ENCODE measurements at regions not wholly inside any gene's neighbourhood (a gene's known extent, or its start where the extent isn't known, plus 50 kb on each side); places are given as distances from the start of the nearest gene placed in this dataset.

DNA sequence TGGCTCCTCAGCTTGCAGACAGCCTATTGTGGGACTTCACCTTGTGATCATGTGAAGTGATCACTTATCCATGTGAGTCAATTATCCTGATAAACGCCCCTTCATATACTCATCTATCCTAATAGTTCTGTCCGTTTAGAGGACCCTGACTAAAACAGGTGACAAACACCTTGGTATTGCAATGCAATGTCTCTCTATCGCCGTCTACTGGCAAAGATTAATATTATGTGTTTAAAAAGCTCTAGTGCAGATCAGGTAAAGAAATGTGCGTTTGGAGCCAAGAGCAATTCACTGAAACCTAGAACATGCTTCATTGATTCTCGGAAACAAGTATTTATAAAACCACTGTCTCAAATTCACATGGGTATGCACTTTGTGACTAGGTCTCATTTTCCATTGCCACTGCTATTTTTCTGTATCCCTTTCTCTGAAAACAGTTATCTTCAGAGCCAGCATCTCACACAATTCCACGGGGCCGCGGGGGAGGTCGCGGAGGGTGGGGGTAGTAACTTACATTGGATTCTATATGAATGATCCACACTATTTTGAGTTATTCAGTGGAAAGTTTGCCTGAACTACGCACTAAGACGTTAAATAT, 554.6 kb upstream of the NCAM2 start:
- 72% methylated on average over 13 of the region's 13 CpGs for WGBS
- H3K4me3 ChIP-seq = no peak overlapping the region
- H3K27ac ChIP-seq = no peak overlapping the region
- H3K9me3 ChIP-seq = no peaks in the 10 kb centered on the region
- no peaks in the 10 kb centered on the region for H3K4me1 ChIP-seq
- no peaks in the 10 kb centered on the region for H3K36me3 ChIP-seq
- TF ChIP-seq CTCF (IDR thresholded peaks at IDR 0.05) (no peak), POLR2AphosphoS5 (IDR thresholded peaks at IDR 0.05) (no peak), POLR2A (IDR thresholded peaks at IDR 0.05) (no peak), EP300 (IDR thresholded peaks at IDR 0.05) (no peak)
- DNase-seq (ENCODE audit: low spot score in 2 of 2) = no peak
- no peaks in the 10 kb centered on the region for H3K27me3 ChIP-seq

DNA sequence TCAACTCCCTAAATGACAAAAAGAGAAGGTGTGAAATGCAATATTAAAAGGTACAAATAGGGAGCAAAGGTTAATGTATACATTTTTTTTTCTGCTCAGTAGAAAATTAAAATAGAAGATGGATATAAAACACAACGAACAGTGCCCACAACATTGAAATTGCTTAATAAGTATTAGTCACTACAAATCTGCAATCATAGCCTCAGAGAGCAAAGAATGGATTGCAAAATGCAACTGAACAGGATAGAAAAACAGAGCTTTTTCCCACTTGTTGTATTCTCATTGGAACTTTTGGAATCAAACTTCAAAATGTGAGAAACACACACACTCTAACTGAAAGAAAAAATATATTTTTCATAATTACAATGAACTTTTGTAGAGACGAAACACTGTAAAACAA, 552.2 kb upstream of the NCAM2 start:
- no peak overlapping the region for H3K27ac ChIP-seq
- H3K4me3 ChIP-seq = no peak overlapping the region
- no peak for DNase-seq (ENCODE audit: low spot score in 2 of 2)
- H3K27me3 ChIP-seq = no peaks in the 10 kb centered on the region
- no peaks in the 10 kb centered on the region for H3K36me3 ChIP-seq
- no peaks in the 10 kb centered on the region for H3K9me3 ChIP-seq
- H3K4me1 ChIP-seq = no peaks in the 10 kb centered on the region
- WGBS = 64% methylated on average over 2 of the region's 2 CpGs
- TF ChIP-seq EP300 (IDR thresholded peaks at IDR 0.05) (no peak), POLR2A (IDR thresholded peaks at IDR 0.05) (no peak), POLR2AphosphoS5 (IDR thresholded peaks at IDR 0.05) (no peak)

DNA sequence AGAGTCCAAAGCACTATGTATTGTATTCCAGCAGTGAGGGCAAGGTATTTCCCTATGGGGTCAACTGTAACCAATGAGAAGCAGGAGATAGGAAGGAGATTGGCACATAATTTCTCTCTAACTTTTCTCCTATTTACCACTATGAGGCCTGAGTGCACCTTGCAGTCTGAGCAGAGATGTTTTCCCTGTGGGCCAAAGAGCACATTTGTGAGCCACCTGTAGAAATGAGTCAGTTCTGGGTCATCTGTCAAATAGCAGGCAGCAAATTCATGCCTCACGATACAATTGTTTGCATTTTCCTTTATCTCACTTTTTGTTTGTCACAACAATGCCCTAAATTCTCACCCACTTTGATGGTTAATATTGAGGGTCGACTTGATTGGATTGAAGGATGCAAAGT, 547.2 kb upstream of the NCAM2 start:
- no peak overlapping the region for H3K4me3 ChIP-seq
- H3K27ac ChIP-seq = no peak overlapping the region
- DNase-seq (ENCODE audit: low spot score in 2 of 2) = no peak
- no peaks in the 10 kb centered on the region for H3K9me3 ChIP-seq
- no peaks in the 10 kb centered on the region for H3K36me3 ChIP-seq
- no peak for TF ChIP-seq EP300 (IDR thresholded peaks at IDR 0.05)
- TF ChIP-seq CTCF (IDR thresholded peaks at IDR 0.05) = no peak
- TF ChIP-seq POLR2A (IDR thresholded peaks at IDR 0.05) = no peak
- no peak for TF ChIP-seq POLR2AphosphoS5 (IDR thresholded peaks at IDR 0.05)
- no peaks in the 10 kb centered on the region for H3K27me3 ChIP-seq
- WGBS = 62% methylated on average over 2 of the region's 2 CpGs
- no peaks in the 10 kb centered on the region for H3K4me1 ChIP-seq

DNA sequence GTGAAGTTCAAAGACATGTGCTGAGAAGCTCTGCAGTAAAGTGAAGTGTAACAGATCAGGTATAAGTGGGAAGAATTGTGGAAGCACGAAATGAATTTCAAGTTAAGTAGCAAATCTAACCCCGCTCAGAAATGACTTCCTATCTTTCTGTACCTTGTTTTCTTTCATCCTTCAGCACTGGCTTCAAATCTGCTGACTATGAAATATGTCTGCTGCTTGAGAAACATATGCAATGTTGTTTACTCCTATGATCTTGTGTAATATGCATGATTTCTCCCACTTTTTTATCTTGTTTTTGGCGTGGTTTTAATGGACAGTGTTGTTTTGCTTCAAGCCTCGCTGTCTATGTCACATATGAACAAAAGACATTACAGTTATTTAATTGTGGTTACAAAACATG, 545.3 kb upstream of the NCAM2 start:
- no peaks in the 10 kb centered on the region for H3K4me1 ChIP-seq
- no peaks in the 10 kb centered on the region for H3K36me3 ChIP-seq
- no peak overlapping the region for H3K27ac ChIP-seq
- no peaks in the 10 kb centered on the region for H3K9me3 ChIP-seq
- no peaks in the 10 kb centered on the region for H3K27me3 ChIP-seq
- DNase-seq (ENCODE audit: low spot score in 2 of 2) = no peak
- TF ChIP-seq POLR2A (IDR thresholded peaks at IDR 0.05) (no peak), EP300 (IDR thresholded peaks at IDR 0.05) (no peak), CTCF (IDR thresholded peaks at IDR 0.05) (no peak), POLR2AphosphoS5 (IDR thresholded peaks at IDR 0.05) (no peak)
- no peak overlapping the region for H3K4me3 ChIP-seq
- 74% methylated on average over 4 of the region's 4 CpGs for WGBS

DNA sequence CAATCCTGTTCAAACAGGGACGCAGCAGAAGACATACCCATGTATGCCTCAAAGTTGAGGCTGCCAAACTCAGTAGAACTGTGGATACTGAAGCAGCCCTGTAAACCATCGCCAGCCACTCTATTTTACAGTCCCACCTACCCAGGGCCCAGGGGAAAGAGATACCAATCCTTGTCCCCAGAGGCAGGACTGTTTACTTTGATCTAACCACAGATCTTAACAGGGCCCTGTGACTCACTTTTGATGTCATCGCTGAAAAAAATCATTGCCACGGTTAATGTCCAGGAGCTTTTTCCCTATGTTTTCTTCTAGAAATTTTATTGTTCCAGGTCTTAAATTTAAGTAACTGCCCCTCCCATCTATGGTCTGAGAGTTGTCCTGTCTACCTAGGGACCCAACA, 538.4 kb upstream of the NCAM2 start:
- Histone ChIP-seq H3K9me3 (no peaks in the 10 kb centered on the region), H3K4me3 (no peak overlapping the region), H3K27ac (no peak overlapping the region), H3K27me3 (no peaks in the 10 kb centered on the region), H3K4me1 (no peaks in the 10 kb centered on the region), H3K36me3 (no peaks in the 10 kb centered on the region)
- DNase-seq (ENCODE audit: low spot score in 2 of 2) = no peak
- WGBS = 97% methylated on average over 4 of the region's 4 CpGs
- TF ChIP-seq POLR2A (IDR thresholded peaks at IDR 0.05) = no peak
- TF ChIP-seq POLR2AphosphoS5 (IDR thresholded peaks at IDR 0.05) = no peak
- TF ChIP-seq CTCF (IDR thresholded peaks at IDR 0.05) = no peak
- TF ChIP-seq EP300 (IDR thresholded peaks at IDR 0.05) = no peak

DNA sequence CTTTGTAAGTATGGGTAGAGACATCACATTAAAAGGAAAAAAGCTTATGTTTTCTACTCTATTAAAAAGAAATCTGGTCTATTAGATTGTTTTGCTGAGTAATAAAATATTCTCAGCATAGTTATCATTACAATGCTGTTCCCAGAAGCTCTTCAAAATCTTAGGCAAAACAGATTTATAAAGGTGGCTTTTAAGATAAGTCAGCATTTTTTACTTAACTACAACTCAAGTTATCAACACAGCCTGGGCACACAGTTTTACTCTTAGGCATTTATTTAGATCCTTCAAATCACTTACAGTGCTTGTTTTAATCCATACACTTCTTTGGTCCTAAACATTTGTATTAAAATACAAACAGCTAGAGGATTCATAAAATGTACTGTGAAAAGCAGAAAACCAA, 534.8 kb upstream of the NCAM2 start:
- Histone ChIP-seq H3K9me3 (no peaks in the 10 kb centered on the region), H3K4me1 (no peaks in the 10 kb centered on the region), H3K4me3 (no peak overlapping the region), H3K27ac (no peak overlapping the region), H3K27me3 (no peaks in the 10 kb centered on the region), H3K36me3 (no peaks in the 10 kb centered on the region)
- no peak for DNase-seq (ENCODE audit: low spot score in 2 of 2)
- TF ChIP-seq POLR2A (IDR thresholded peaks at IDR 0.05) (no peak), CTCF (IDR thresholded peaks at IDR 0.05) (no peak), EP300 (IDR thresholded peaks at IDR 0.05) (no peak), POLR2AphosphoS5 (IDR thresholded peaks at IDR 0.05) (no peak)
